ENCODE measurements at regions not wholly inside any gene's neighbourhood (a gene's known extent, or its start where the extent isn't known, plus 50 kb on each side); places are given as distances from the start of the nearest gene placed in this dataset.

GRCh38 chr14:96999654-97000155, 202.5 kb downstream of the VRK1 start:
- no peak overlapping the region for H3K9ac ChIP-seq (ENCODE audit: low read depth, low read length)
- no peak overlapping the region for H4K91ac ChIP-seq (ENCODE audit: insufficient read depth, low read depth, low read length)
- no peak overlapping the region for H2AK5ac ChIP-seq (ENCODE audit: low read depth, low read length)
- H4K8ac ChIP-seq (ENCODE audit: low read depth in 2 of 2, low read length in 2 of 2) = no peak overlapping the region
- H2BK120ac ChIP-seq (ENCODE audit: low read depth, low read length) = no peak overlapping the region
- no peak overlapping the region for H2BK20ac ChIP-seq (ENCODE audit: low read depth, low read length)
- H3K9me1 ChIP-seq (ENCODE audit: insufficient read depth, low read length) = no peaks in the 10 kb centered on the region
- WGBS, 2 experiments (ENCODE audit: extremely low coverage in 2 of 2, insufficient read length in 1 of 2) = no CpG with 5 or more reads among the region's 1 CpG
- H4K5ac ChIP-seq (ENCODE audit: low read depth, low read length) = no peak overlapping the region
- no peak overlapping the region for H3K18ac ChIP-seq (ENCODE audit: low read depth, low read length)
- no TSS peak for BruUV-seq (replicated peaks)
- H3K4me2 ChIP-seq (ENCODE audit: low read depth, low read length) = no peak overlapping the region
- in situ Hi-C loops (cut with MboI; ENCODE audit: low sequenced_read_pairs) = no loop called here
- H3K4me1 ChIP-seq (ENCODE audit: control insufficient read depth, insufficient read depth, low read length) = no peaks in the 10 kb centered on the region
- no peak overlapping the region for H3K4ac ChIP-seq (ENCODE audit: low read depth, low read length)
- H3K14ac ChIP-seq (replicated peaks; ENCODE audit: low read depth, low read length) = no peak overlapping the region
- no peak for TF ChIP-seq RAD21 (IDR thresholded peaks at IDR 0.05; ENCODE audit: low read length)
- no peak for TF ChIP-seq MAZ (IDR thresholded peaks at IDR 0.05; ENCODE audit: borderline replicate concordance, low read depth, low read length)
- TF ChIP-seq BHLHE40 (IDR thresholded peaks at IDR 0.05; ENCODE audit: low read depth, low read length) = no peak
- TF ChIP-seq POLR2A (IDR thresholded peaks at IDR 0.05; ENCODE audit: low read depth, low read length) = no peak
- no peak for TF ChIP-seq CHD1 (IDR thresholded peaks at IDR 0.05; ENCODE audit: low read depth, low read length)
- no peak for TF ChIP-seq SMC3 (IDR thresholded peaks at IDR 0.05; ENCODE audit: low read depth, low read length)
- no peak for TF ChIP-seq RFX5 (IDR thresholded peaks at IDR 0.05; ENCODE audit: low read depth, low read length)
- no peaks in the 10 kb centered on the region for H4K20me1 ChIP-seq (ENCODE audit: insufficient read depth, low read length)
- H3K36me3 ChIP-seq (ENCODE audit: control insufficient read depth, insufficient read depth, low read length) = no peaks in the 10 kb centered on the region
- no peak overlapping the region for H2AK9ac ChIP-seq (replicated peaks; ENCODE audit: low read depth, low read length, poor library complexity)
- H3K79me1 ChIP-seq (ENCODE audit: low read depth in 1 of 2, low read length in 2 of 2) = no peaks in the 10 kb centered on the region
- ChIA-PET POLR2A (ENCODE audit: unreplicated experiment) (no interaction called here), CTCF (no interaction called here)
- H3K23ac ChIP-seq (ENCODE audit: low read depth, low read length) = no peak overlapping the region
- intact Hi-C loops (cut with micrococcal nuclease) = no loop called here
- H2BK15ac ChIP-seq (ENCODE audit: low read depth, low read length) = no peak overlapping the region
- dilution Hi-C loops (cut with HindIII; ENCODE audit: low sequenced_read_pairs, unreplicated experiment) = no loop called here
- DNase-seq (no peak), ATAC-seq (ENCODE audit: low read depth) (no peak)
- H3K27me3 ChIP-seq (ENCODE audit: control insufficient read depth, insufficient read depth, low read length) = no peaks in the 10 kb centered on the region
- no peak overlapping the region for H2BK5ac ChIP-seq (ENCODE audit: low read depth, low read length, poor library complexity, severe bottlenecking)
- peaks cover 29% of the 10 kb centered on the region for H3K9me3 ChIP-seq (ENCODE audit: control insufficient read depth, insufficient read depth, low read length)
- no peak overlapping the region for H2AFZ ChIP-seq (replicated peaks; ENCODE audit: low read length, poor library complexity)
- H3K56ac ChIP-seq (ENCODE audit: extremely low read depth, insufficient read depth, low read length) = no peak overlapping the region
- H3K27ac ChIP-seq (ENCODE audit: insufficient read depth, low read length) = no peak overlapping the region
- H3K4me3 ChIP-seq (ENCODE audit: insufficient read depth, low read depth, low read length) = no peak overlapping the region

Measured in IMR-90 (cell line).